ENCODE measurements at regions not wholly inside any gene's neighbourhood (a gene's known extent, or its start where the extent isn't known, plus 50 kb on each side); places are given as distances from the start of the nearest gene placed in this dataset.

- TF ChIP-seq EZH2 (IDR thresholded peaks at IDR 0.05; ENCODE audit: borderline replicate concordance) (no peak), CTCF (IDR thresholded peaks at IDR 0.05; ENCODE audit: poor library complexity) (no peak)
These were observed 440.4 kb downstream of the CCDC85A start for GRCh38 chr2:56624181-56624580.

Measured in hepatocyte (in vitro differentiated cells).